ENCODE measurements at regions not wholly inside any gene's neighbourhood (a gene's known extent, or its start where the extent isn't known, plus 50 kb on each side); places are given as distances from the start of the nearest gene placed in this dataset.

GRCh38 chr10:128178302-128178958 lies 52.2 kb upstream of the MKI67 start:
- Histone ChIP-seq H3K9ac (ENCODE audit: low read length) (no peak overlapping the region), H3K4me2 (ENCODE audit: low read length) (no peak overlapping the region), H3K79me2 (ENCODE audit: low read length) (no peaks in the 10 kb centered on the region), H3K9me3 (ENCODE audit: low read length) (no peaks in the 10 kb centered on the region), H3K4me1 (ENCODE audit: insufficient read depth, low read length) (no peaks in the 10 kb centered on the region), H3K4me3 (ENCODE audit: low read length) (no peak overlapping the region), H3K27ac (ENCODE audit: low read length) (no peak overlapping the region), H2AFZ (ENCODE audit: low read length) (no peak overlapping the region), H3K27me3 (ENCODE audit: low read length) (no peaks in the 10 kb centered on the region), H3F3A (ENCODE audit: low read length, unreplicated experiment) (no peaks in the 10 kb centered on the region), H3K36me3 (ENCODE audit: low read depth, low read length) (no peaks in the 10 kb centered on the region), H4K20me1 (ENCODE audit: low read length) (no peaks in the 10 kb centered on the region), H3K9me2 (replicated peaks; ENCODE audit: low read length) (no peaks in the 10 kb centered on the region)
- ChIA-PET POLR2A (ENCODE audit: unreplicated experiment) (no interaction called here), CTCF (no interaction called here)
- intact Hi-C loops (cut with micrococcal nuclease): no loop called here
- ATAC-seq (peak; percentile 60; the same call in 1 of the 2 replicates), DNase-seq (peak; percentile 54)
- TF ChIP-seq EZH2 (IDR thresholded peaks at IDR 0.05; ENCODE audit: low read length, unreplicated experiment) (no peak), CTCF (conservative IDR thresholded peaks at IDR 0.05; ENCODE audit: low read depth, low read length) (peak; percentile 67)
- no TSS peak for BruUV-seq (replicated peaks)

GRCh38 chr10:128180843-128181242 lies 54.6 kb upstream of the MKI67 start:
- H3K36me3 ChIP-seq (ENCODE audit: low read depth, low read length): no peaks in the 10 kb centered on the region
- CTCF ChIA-PET: no interaction called here
- no peak overlapping the region for H3K27ac ChIP-seq (ENCODE audit: low read length)
- H3F3A ChIP-seq (ENCODE audit: low read length, unreplicated experiment): no peaks in the 10 kb centered on the region
- H4K20me1 ChIP-seq (ENCODE audit: low read length): no peaks in the 10 kb centered on the region
- no peak overlapping the region for H3K9ac ChIP-seq (ENCODE audit: low read length)
- POLR2A ChIA-PET (ENCODE audit: unreplicated experiment): no interaction called here
- TF ChIP-seq CTCF (conservative IDR thresholded peaks at IDR 0.05; ENCODE audit: low read depth, low read length) (no peak), EZH2 (IDR thresholded peaks at IDR 0.05; ENCODE audit: low read length, unreplicated experiment) (no peak), EZH2phosphoT487 (IDR thresholded peaks at IDR 0.05; ENCODE audit: borderline replicate concordance, low read length) (no peak)
- H3K4me1 ChIP-seq (ENCODE audit: insufficient read depth, low read length): no peaks in the 10 kb centered on the region
- no peaks in the 10 kb centered on the region for H3K9me3 ChIP-seq (ENCODE audit: low read length)
- DNase-seq (no peak), ATAC-seq (no peak)
- H3K9me2 ChIP-seq (replicated peaks; ENCODE audit: low read length): no peaks in the 10 kb centered on the region
- H3K27me3 ChIP-seq (ENCODE audit: low read length): no peaks in the 10 kb centered on the region
- no peak overlapping the region for H3K4me3 ChIP-seq (ENCODE audit: low read length)
- BruUV-seq (replicated peaks): no TSS peak
- H3K4me2 ChIP-seq (ENCODE audit: low read length): no peak overlapping the region
- no peaks in the 10 kb centered on the region for H3K79me2 ChIP-seq (ENCODE audit: low read length)
- intact Hi-C loops (cut with micrococcal nuclease): no loop called here
- H2AFZ ChIP-seq (ENCODE audit: low read length): no peak overlapping the region

- TF ChIP-seq CTCF (conservative IDR thresholded peaks at IDR 0.05; ENCODE audit: low read depth, low read length) (no peak), EZH2phosphoT487 (IDR thresholded peaks at IDR 0.05; ENCODE audit: borderline replicate concordance, low read length) (no peak), EZH2 (IDR thresholded peaks at IDR 0.05; ENCODE audit: low read length, unreplicated experiment) (no peak)
- Histone ChIP-seq H2AFZ (ENCODE audit: low read length) (no peak overlapping the region), H3K9me2 (replicated peaks; ENCODE audit: low read length) (no peaks in the 10 kb centered on the region), H3K27me3 (ENCODE audit: low read length) (no peaks in the 10 kb centered on the region), H3K27ac (ENCODE audit: low read length) (no peak overlapping the region), H3K9me3 (ENCODE audit: low read length) (no peaks in the 10 kb centered on the region), H3K4me3 (ENCODE audit: low read length) (no peak overlapping the region), H4K20me1 (ENCODE audit: low read length) (no peaks in the 10 kb centered on the region), H3K79me2 (ENCODE audit: low read length) (no peaks in the 10 kb centered on the region), H3F3A (ENCODE audit: low read length, unreplicated experiment) (no peaks in the 10 kb centered on the region), H3K9ac (ENCODE audit: low read length) (no peak overlapping the region), H3K36me3 (ENCODE audit: low read depth, low read length) (no peaks in the 10 kb centered on the region), H3K4me2 (ENCODE audit: low read length) (no peak overlapping the region), H3K4me1 (ENCODE audit: insufficient read depth, low read length) (0 out of 2 replicates have a peak, but pooled peaks cover 3% of the 10 kb centered on the region)
- CTCF ChIA-PET: no interaction called here
- POLR2A ChIA-PET (ENCODE audit: unreplicated experiment): no interaction called here
- DNase-seq: no peak
- no peak for ATAC-seq
- intact Hi-C loops (cut with micrococcal nuclease): no loop called here
- no TSS peak for BruUV-seq (replicated peaks)
These were observed 59.4 kb upstream of the MKI67 start for GRCh38 chr10:128185627-128186026.

All from PC-3 (cell line).